ENCODE measurements at regions not wholly inside any gene's neighbourhood (a gene's known extent, or its start where the extent isn't known, plus 50 kb on each side); places are given as distances from the start of the nearest gene placed in this dataset.

GRCh38 chr5:104815212-104815611, 1252.6 kb upstream of the NUDT12 start:
- FAIRE-seq, result no peak
- DNase-seq (ENCODE audit: low spot score in 2 of 2), result no peak

- FAIRE-seq (no peak), DNase-seq (ENCODE audit: low spot score in 2 of 2) (no peak)
Measured at GRCh38 chr5:104800440-104801048, 1238.0 kb upstream of the NUDT12 start.

- FAIRE-seq (no peak), DNase-seq (ENCODE audit: low spot score in 2 of 2) (no peak)
Measured at GRCh38 chr5:104793755-104794080, 1231.1 kb upstream of the NUDT12 start.

- no peak for FAIRE-seq
Measured at GRCh38 chr5:104793031-104793754, 1230.6 kb upstream of the NUDT12 start.

GRCh38 chr5:104789366-104789765, 1226.8 kb upstream of the NUDT12 start:
- no peak for FAIRE-seq

More at GRCh38 chr5:104793031-104793754, 1230.6 kb upstream of the NUDT12 start:
- no peak for DNase-seq (ENCODE audit: low spot score in 2 of 2)

GRCh38 chr5:104785097-104785496, 1222.5 kb upstream of the NUDT12 start:
- FAIRE-seq (no peak), DNase-seq (ENCODE audit: low spot score in 2 of 2) (no peak)

More at GRCh38 chr5:104789366-104789765, 1226.8 kb upstream of the NUDT12 start:
- DNase-seq (ENCODE audit: low spot score in 2 of 2), result no peak

GRCh38 chr5:104774372-104774771, 1211.8 kb upstream of the NUDT12 start:
- no peak for FAIRE-seq
- no peak for DNase-seq (ENCODE audit: low spot score in 2 of 2)

- no peak for DNase-seq (ENCODE audit: low spot score in 2 of 2)
- no peak for FAIRE-seq
Measured at GRCh38 chr5:104764197-104764596, 1201.6 kb upstream of the NUDT12 start.

GRCh38 chr5:104763216-104763615, 1200.6 kb upstream of the NUDT12 start:
- no peak for DNase-seq (ENCODE audit: low spot score in 2 of 2)
- FAIRE-seq, result no peak

GRCh38 chr5:104757915-104758314, 1195.3 kb upstream of the NUDT12 start:
- DNase-seq (ENCODE audit: low spot score in 2 of 2) (no peak), FAIRE-seq (peak; percentile 36)

GRCh38 chr5:104755806-104756205, 1193.2 kb upstream of the NUDT12 start:
- FAIRE-seq, result no peak

GRCh38 chr5:104754311-104754995, 1191.9 kb upstream of the NUDT12 start:
- FAIRE-seq (no peak), DNase-seq (ENCODE audit: low spot score in 2 of 2) (no peak)

More at GRCh38 chr5:104755806-104756205, 1193.2 kb upstream of the NUDT12 start:
- no peak for DNase-seq (ENCODE audit: low spot score in 2 of 2)

GRCh38 chr5:104751969-104752368, 1189.4 kb upstream of the NUDT12 start:
- DNase-seq (ENCODE audit: low spot score in 2 of 2), result no peak
- no peak for FAIRE-seq

- FAIRE-seq, result no peak
- DNase-seq (ENCODE audit: low spot score in 2 of 2), result no peak
Measured at GRCh38 chr5:104739905-104740304, 1177.3 kb upstream of the NUDT12 start.

- DNase-seq (ENCODE audit: low spot score in 2 of 2) (no peak), FAIRE-seq (no peak)
Measured at GRCh38 chr5:104739503-104739902, 1176.9 kb upstream of the NUDT12 start.

- FAIRE-seq, result no peak
- no peak for DNase-seq (ENCODE audit: low spot score in 2 of 2)
Measured at GRCh38 chr5:104736073-104736472, 1173.5 kb upstream of the NUDT12 start.

GRCh38 chr5:104734046-104734445, 1171.5 kb upstream of the NUDT12 start:
- no peak for DNase-seq (ENCODE audit: low spot score in 2 of 2)
- no peak for FAIRE-seq

GRCh38 chr5:104733063-104733669, 1170.6 kb upstream of the NUDT12 start:
- DNase-seq (ENCODE audit: low spot score in 2 of 2), result no peak
- FAIRE-seq, result no peak

- no peak for DNase-seq (ENCODE audit: low spot score in 2 of 2)
- no peak for FAIRE-seq
Measured at GRCh38 chr5:104731331-104731730, 1168.7 kb upstream of the NUDT12 start.

- FAIRE-seq (no peak), DNase-seq (ENCODE audit: low spot score in 2 of 2) (peak in 1 of 2 donors; percentile 3)
Measured at GRCh38 chr5:104708027-104708426, 1145.4 kb upstream of the NUDT12 start.

GRCh38 chr5:104706600-104706999, 1144.0 kb upstream of the NUDT12 start:
- DNase-seq (ENCODE audit: low spot score in 2 of 2) (no peak), FAIRE-seq (no peak)
